Neural cell (in vitro differentiated cells): ENCODE measurements at regions not wholly inside any gene's neighbourhood (a gene's known extent, or its start where the extent isn't known, plus 50 kb on each side); places are given as distances from the start of the nearest gene placed in this dataset.

Experiments
- H2AFZ ChIP-seq: fragments of 200-600, 300-800 bp; sonication (generic), shearing (Covaris generic); 2 replicates; pipeline ENCODE4 v1.6.0; 2014; ENCODE audit warnings: low read depth, mild to moderate bottlenecking, antibody characterized with exemption, low read length, moderate library complexity
- H3F3A ChIP-seq: fragments of 200-600 bp; shearing (Covaris generic); 2 replicates; pipeline ENCODE4 v1.6.1; 2016; ENCODE audit warnings: mild to moderate bottlenecking, moderate library complexity, mixed read lengths, antibody characterized with exemption, low read length; ENCODE audit not compliant: insufficient read depth, poor library complexity, severe bottlenecking
- H3K27ac ChIP-seq: fragments of 200-600, 300-800 bp; sonication (generic), shearing (Covaris generic); 2 replicates; pipeline ENCODE4 v1.5.1; 2014; ENCODE audit warnings: mild to moderate bottlenecking, low read length, moderate library complexity
- H3K27me3 ChIP-seq: fragments of 300-800, 200-600 bp; sonication (generic), shearing (Covaris generic); 2 replicates; pipeline ENCODE4 v1.6.0; 2014; ENCODE audit warnings: mild to moderate bottlenecking, low read depth, low read length, moderate library complexity; ENCODE audit not compliant: insufficient read depth
- H3K36me3 ChIP-seq: fragments of 300-800, 200-600 bp; sonication (generic), shearing (Covaris generic); 2 replicates; pipeline ENCODE4 v1.5.1; 2014; ENCODE audit warnings: mild to moderate bottlenecking, antibody characterized with exemption, low read length, moderate library complexity; ENCODE audit not compliant: insufficient read depth
- H3K4me2 ChIP-seq: fragments of 300-800, 200-600 bp; sonication (generic), shearing (Covaris generic); 2 replicates; pipeline ENCODE4 v1.6.0; 2014; ENCODE audit warnings: mild to moderate bottlenecking, low read length
- H3K4me3 ChIP-seq: fragments of 300-800, 200-600 bp; sonication (generic), shearing (Covaris generic); 2 replicates; pipeline ENCODE4 v1.5.1; 2014; ENCODE audit warnings: mild to moderate bottlenecking, low read length, moderate library complexity
- H3K79me2 ChIP-seq: fragments of 200-600 bp; shearing (Covaris generic); replicated peaks from 2 replicates; pipeline ENCODE4 v1.6.0; 2014; ENCODE audit warnings: mild to moderate bottlenecking, low read length, moderate library complexity; ENCODE audit not compliant: insufficient read depth
- H3K9ac ChIP-seq: fragments of 300-800, 200-600 bp; sonication (generic), shearing (Covaris generic); 2 replicates; pipeline ENCODE4 v1.6.1; 2016; ENCODE audit warnings: mild to moderate bottlenecking, low read length, mixed read lengths
- H3K9me2 ChIP-seq: fragments of 200-600 bp; shearing (Covaris generic); 2 replicates; pipeline ENCODE4 v1.6.1; 2016; ENCODE audit warnings: mild to moderate bottlenecking, low read length, mixed read lengths; ENCODE audit not compliant: insufficient read depth
- H3K9me3 ChIP-seq: fragments of 200-600, 300-800 bp; sonication (generic), shearing (Covaris generic); 2 replicates; pipeline ENCODE4 v1.6.1; 2016; ENCODE audit warnings: mild to moderate bottlenecking, mixed run types, low read length, moderate library complexity, mixed read lengths
- H4K20me1 ChIP-seq: fragments of 200-600 bp; shearing (Covaris generic); 2 replicates; pipeline ENCODE4 v1.6.1; 2016; ENCODE audit warnings: mild to moderate bottlenecking, mixed run types; ENCODE audit not compliant: insufficient read depth
- EP300 ChIP-seq: fragments of 450-650 bp; conservative IDR thresholded peaks from 2 replicates; pipeline ENCODE4 v1.6.1; 2014; ENCODE audit warnings: antibody characterized with exemption, mild to moderate bottlenecking, moderate library complexity; ENCODE audit not compliant: poor library complexity, severe bottlenecking
- EZH2 ChIP-seq: fragments of 200-600, 300-800 bp; shearing (Covaris generic), sonication (generic); IDR thresholded peaks from 2 replicates; pipeline ENCODE4 v1.6.1; 2014; ENCODE audit warnings: antibody characterized with exemption, low read length, borderline replicate concordance, mild to moderate bottlenecking; ENCODE audit not compliant: insufficient read depth, poor library complexity, severe bottlenecking
- MXI1 ChIP-seq: fragments of 450-650 bp; conservative IDR thresholded peaks from 2 replicates; pipeline ENCODE4 v1.6.1; 2014; ENCODE audit warnings: antibody characterized with exemption, mild to moderate bottlenecking; ENCODE audit not compliant: poor library complexity, severe bottlenecking
- POLR2AphosphoS5 ChIP-seq: IDR thresholded peaks from 2 replicates; pipeline ENCODE4 v1.6.1; 2012
- RAD21 ChIP-seq: fragments of 450-650 bp; conservative IDR thresholded peaks from 2 replicates; pipeline ENCODE4 v1.6.1; 2014; ENCODE audit warnings: antibody characterized with exemption, mild to moderate bottlenecking, moderate library complexity
- SMC3 ChIP-seq: fragments of 450-650 bp; conservative IDR thresholded peaks from 2 replicates; pipeline ENCODE4 v1.6.1; 2014; ENCODE audit warnings: antibody characterized with exemption, mild to moderate bottlenecking, moderate library complexity; ENCODE audit not compliant: poor library complexity
- TAF1 ChIP-seq: IDR thresholded peaks from 2 replicates; pipeline ENCODE4 v1.6.1; 2012; ENCODE audit warnings: low read depth
- TF ChIP-seq, protein P1 (sequence below): fragments of 450-650 bp; IDR thresholded peaks from 2 replicates; pipeline ENCODE4 v1.5.1; 2014; ENCODE audit warnings: antibody characterized with exemption, mild to moderate bottlenecking, moderate library complexity; ENCODE audit not compliant: poor library complexity, severe bottlenecking
- TF ChIP-seq, protein P2 (sequence below): IDR thresholded peaks from 2 replicates; pipeline ENCODE4 v1.6.1; 2012; ENCODE audit warnings: borderline replicate concordance

DNA sequence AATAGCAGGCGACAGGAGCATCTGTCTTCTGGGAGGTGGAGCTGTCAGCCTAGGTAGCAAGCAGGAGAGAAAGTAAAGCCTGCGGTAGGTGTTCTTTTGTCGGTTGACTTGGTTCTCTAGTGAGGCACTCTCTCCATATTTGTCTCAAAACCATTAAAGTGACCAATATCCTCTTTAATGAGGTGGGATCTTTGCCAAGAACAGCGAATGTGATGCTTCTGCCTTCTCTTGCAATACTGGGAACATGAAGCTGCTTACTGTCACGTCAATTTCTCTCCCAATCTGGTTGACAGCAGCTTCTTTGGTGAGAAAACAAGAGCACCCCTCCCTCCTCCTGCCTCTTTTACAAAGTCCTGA is 176.7 kb downstream of the ABCC12 start:
- Histone ChIP-seq H3F3A (no peaks in the 10 kb centered on the region), H3K79me2 (no peaks in the 10 kb centered on the region), H3K27ac (no peak overlapping the region), H3K27me3 (no peaks in the 10 kb centered on the region), H3K4me2 (no peak overlapping the region), H2AFZ (no peak overlapping the region), H3K9ac (no peak overlapping the region), H3K4me3 (no peak overlapping the region), H4K20me1 (no peaks in the 10 kb centered on the region), H3K36me3 (no peaks in the 10 kb centered on the region), H3K9me2 (no peaks in the 10 kb centered on the region), H3K9me3 (no peaks in the 10 kb centered on the region)
- TF ChIP-seq, protein P1, sequence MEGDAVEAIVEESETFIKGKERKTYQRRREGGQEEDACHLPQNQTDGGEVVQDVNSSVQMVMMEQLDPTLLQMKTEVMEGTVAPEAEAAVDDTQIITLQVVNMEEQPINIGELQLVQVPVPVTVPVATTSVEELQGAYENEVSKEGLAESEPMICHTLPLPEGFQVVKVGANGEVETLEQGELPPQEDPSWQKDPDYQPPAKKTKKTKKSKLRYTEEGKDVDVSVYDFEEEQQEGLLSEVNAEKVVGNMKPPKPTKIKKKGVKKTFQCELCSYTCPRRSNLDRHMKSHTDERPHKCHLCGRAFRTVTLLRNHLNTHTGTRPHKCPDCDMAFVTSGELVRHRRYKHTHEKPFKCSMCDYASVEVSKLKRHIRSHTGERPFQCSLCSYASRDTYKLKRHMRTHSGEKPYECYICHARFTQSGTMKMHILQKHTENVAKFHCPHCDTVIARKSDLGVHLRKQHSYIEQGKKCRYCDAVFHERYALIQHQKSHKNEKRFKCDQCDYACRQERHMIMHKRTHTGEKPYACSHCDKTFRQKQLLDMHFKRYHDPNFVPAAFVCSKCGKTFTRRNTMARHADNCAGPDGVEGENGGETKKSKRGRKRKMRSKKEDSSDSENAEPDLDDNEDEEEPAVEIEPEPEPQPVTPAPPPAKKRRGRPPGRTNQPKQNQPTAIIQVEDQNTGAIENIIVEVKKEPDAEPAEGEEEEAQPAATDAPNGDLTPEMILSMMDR, result no peak
- TF ChIP-seq RAD21, result no peak
- TF ChIP-seq MXI1, result no peak
- TF ChIP-seq, protein P2, sequence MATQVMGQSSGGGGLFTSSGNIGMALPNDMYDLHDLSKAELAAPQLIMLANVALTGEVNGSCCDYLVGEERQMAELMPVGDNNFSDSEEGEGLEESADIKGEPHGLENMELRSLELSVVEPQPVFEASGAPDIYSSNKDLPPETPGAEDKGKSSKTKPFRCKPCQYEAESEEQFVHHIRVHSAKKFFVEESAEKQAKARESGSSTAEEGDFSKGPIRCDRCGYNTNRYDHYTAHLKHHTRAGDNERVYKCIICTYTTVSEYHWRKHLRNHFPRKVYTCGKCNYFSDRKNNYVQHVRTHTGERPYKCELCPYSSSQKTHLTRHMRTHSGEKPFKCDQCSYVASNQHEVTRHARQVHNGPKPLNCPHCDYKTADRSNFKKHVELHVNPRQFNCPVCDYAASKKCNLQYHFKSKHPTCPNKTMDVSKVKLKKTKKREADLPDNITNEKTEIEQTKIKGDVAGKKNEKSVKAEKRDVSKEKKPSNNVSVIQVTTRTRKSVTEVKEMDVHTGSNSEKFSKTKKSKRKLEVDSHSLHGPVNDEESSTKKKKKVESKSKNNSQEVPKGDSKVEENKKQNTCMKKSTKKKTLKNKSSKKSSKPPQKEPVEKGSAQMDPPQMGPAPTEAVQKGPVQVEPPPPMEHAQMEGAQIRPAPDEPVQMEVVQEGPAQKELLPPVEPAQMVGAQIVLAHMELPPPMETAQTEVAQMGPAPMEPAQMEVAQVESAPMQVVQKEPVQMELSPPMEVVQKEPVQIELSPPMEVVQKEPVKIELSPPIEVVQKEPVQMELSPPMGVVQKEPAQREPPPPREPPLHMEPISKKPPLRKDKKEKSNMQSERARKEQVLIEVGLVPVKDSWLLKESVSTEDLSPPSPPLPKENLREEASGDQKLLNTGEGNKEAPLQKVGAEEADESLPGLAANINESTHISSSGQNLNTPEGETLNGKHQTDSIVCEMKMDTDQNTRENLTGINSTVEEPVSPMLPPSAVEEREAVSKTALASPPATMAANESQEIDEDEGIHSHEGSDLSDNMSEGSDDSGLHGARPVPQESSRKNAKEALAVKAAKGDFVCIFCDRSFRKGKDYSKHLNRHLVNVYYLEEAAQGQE, result no peak
- TF ChIP-seq TAF1, result no peak
- TF ChIP-seq EP300, result no peak
- no peak for TF ChIP-seq SMC3
- TF ChIP-seq POLR2AphosphoS5, result no peak
- TF ChIP-seq EZH2, result no peak

DNA sequence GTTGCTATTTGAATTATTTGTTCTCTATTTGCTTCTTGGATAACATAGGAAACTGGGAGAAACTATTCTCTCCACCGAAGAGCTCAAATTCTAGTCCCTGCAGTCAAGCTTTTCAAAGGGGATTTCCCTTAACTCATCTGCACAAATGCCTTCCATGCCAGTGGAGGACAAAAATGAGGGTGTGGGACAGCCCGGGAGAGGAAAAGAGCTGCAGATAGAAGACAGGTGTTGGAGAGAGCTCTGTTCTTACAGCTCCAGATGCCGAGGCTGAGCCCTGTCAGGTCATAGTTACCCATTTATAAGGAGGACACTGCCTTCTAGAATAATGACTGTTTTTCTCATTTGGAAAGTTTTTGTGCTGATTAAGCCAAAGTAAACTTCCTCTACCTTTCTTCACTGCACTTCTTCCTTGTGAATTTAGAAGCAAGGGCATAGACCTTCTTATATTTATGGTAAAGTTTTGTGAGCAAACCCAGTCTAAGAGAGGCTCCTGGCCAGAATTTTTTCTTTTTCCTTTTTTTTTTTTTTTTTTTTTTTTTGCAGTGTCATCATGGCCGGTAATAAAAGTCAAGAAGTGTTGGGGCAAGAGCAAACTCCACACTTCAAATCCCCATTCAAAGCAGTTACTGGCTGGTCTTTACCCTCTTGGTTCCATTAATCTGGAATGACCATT is 177.2 kb downstream of the ABCC12 start:
- Histone ChIP-seq H3K36me3 (no peaks in the 10 kb centered on the region), H3K4me3 (no peak overlapping the region), H3K9me2 (no peaks in the 10 kb centered on the region), H3K4me2 (no peak overlapping the region), H2AFZ (no peak overlapping the region), H4K20me1 (no peaks in the 10 kb centered on the region), H3K9me3 (no peaks in the 10 kb centered on the region), H3K27ac (no peak overlapping the region), H3F3A (no peaks in the 10 kb centered on the region), H3K79me2 (no peaks in the 10 kb centered on the region), H3K27me3 (no peaks in the 10 kb centered on the region), H3K9ac (no peak overlapping the region)
- TF ChIP-seq SMC3, result no peak
- no peak for TF ChIP-seq TAF1
- TF ChIP-seq POLR2AphosphoS5, result no peak
- no peak for TF ChIP-seq EZH2
- TF ChIP-seq, protein P2, result no peak
- TF ChIP-seq RAD21, result no peak
- TF ChIP-seq, protein P1, result no peak
- no peak for TF ChIP-seq EP300
- TF ChIP-seq MXI1, result no peak
